CD4-positive, alpha-beta T cell treated with Interleukin-2 at 100 ng/mL for 4 hours (primary cell): ENCODE measurements at regions not wholly inside any gene's neighbourhood (a gene's known extent, or its start where the extent isn't known, plus 50 kb on each side); places are given as distances from the start of the nearest gene placed in this dataset.

Source experiments
- DNase-seq: peaks from one replicate; pipeline ENCODE4 v3.0.0-alpha.2; 2020; ENCODE audit warnings: low spot score

- no peak for DNase-seq
Observed at GRCh38 chr3:13208706-13209633, 135.7 kb upstream of the IQSEC1 start.

GRCh38 chr3:13207975-13208705, 134.9 kb upstream of the IQSEC1 start:
- DNase-seq = no peak

DNA sequence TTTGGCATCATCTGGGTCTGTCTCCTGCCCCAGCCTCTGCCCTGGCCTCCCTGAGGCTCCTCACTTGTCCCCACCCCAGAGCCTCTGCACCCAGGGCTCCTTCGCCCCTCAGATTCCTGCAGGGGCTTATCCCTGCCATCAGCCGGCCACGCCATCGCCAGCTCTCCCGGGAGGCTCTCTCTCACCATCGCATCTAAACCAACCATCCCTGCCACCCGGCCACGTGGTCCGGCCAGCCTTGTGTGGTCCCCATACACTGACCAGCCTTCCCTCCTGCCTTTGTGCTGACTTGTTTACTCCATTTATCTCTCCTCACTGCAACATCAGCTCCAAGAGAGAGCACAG, 134.3 kb upstream of the IQSEC1 start:
- DNase-seq = no peak

DNA sequence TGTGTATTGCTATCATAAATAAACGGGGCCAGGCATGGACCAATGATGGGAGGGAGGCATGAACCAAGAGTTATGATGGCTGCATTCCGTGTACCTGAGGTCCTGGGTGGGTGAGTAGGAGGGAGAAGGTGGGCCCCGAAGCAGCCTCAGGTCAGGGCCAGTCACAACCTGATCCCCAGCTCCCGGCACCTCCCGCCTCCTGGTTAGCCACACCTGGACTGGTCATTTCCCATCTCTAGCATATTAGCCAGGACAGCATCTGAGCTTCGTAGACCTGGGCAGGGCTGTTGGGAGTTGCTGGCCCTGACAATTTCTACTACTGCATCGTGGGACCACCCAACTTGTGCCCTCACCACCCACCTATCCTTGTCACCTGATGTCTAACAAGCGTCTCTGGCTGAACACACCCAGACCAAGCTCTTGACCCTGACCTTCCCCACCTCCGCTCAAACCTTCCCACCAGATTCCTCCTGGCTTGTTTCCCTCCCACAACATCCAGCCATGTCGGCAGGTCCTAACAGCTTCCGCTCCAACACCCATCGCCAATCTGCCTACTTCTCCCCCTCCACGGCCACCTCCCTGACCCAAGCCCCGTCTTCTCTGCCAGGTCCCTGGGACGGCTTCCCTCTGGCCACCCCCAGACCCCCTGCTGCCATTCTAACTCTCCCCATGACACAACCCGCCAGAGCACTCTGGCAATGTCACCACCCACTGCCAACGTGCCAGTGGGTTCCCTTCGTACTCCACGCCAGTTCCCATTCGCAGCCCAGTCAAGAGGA, 133.8 kb upstream of the IQSEC1 start:
- DNase-seq = no peak

DNA sequence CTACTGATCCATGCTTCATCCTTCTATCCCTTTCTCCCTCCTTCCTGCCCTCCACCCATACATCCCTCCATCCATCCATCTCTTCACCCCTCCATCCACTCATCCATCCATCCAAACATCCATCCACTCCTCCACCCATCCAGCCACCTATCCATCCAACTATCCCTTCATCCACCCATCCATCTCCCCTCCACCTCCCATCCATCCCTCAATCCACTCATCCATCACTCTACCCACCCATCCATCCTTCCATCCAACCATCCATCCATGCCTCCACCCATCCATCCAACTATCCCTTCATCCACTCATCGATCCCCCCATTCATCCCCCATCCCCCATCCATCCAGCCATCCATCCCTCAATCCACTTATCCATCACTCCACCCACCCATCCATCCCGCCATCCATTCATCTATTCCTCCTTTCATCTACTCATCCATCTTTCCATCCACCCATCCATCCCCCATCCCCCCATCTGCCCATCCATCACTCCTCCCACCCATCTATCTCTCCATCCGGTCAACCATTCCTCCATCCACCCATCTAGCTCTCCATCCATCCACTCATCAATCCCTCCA, 132.4 kb upstream of the IQSEC1 start:
- no peak for DNase-seq

- DNase-seq = no peak
Observed at GRCh38 chr3:13204177-13204581, 130.9 kb upstream of the IQSEC1 start.

DNA sequence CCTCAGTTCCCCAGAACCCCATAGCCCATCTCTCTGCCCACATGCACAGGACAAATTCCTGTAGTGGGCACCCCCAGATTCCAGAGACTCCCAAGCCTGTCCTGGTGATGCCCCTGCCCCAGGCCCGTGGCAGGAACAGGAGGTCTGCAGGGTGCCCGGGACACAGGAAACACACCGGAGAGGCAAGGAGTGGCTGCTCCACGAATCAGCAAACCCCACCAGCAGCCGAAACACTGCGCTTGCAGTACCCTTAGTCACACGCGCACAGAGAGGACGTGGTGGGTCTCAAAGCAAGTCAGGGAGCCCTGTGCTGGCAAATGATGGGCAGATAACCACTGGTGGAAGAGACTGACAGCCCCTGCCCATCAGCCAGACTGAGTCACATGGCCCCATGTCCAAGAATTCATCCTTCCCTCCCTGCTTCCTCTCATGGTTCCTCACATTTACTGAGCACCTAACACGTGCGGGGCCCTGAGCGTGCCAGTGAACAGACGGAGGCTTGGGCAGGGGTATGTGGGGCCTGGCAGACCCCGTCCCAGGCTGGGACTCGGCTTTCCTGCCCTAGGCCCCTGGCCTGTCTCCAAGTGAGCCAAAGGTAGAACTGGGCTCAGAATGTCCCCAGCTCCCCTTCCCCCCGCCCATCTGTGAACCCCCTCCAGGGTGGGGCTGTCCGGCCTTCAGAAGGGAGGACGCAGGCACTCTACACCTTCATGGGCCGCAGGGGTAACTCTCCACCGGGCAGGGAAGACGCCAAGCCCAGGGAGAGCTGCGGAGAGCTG, 130.4 kb upstream of the IQSEC1 start:
- no peak for DNase-seq

GRCh38 chr3:13202744-13203397, 129.6 kb upstream of the IQSEC1 start:
- no peak for DNase-seq

DNA sequence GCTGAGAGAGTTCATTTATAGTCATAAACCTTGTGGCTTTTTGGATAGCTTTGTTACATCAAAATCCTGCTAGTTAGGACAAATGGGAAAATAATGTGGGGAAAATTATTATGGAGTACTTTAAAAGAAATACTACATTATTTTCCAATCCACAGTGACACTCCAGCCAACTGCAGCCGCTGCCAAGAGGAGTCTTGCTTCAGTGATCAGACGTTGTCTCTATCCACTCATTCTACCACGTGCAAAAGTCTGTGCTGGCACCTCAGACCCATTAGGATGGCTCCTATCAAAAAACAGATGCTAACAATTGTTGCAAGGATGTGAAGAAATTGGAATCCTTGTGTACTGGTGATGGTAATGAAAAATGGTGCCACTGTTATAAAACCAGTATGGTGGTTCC, 128.6 kb upstream of the IQSEC1 start:
- DNase-seq = no peak

- no peak for DNase-seq
Observed at GRCh38 chr3:13200946-13201345, 127.7 kb upstream of the IQSEC1 start.

GRCh38 chr3:13200465-13200864, 127.2 kb upstream of the IQSEC1 start:
- no peak for DNase-seq

- DNase-seq = no peak
Observed at GRCh38 chr3:13199899-13200451, 126.7 kb upstream of the IQSEC1 start.

DNA sequence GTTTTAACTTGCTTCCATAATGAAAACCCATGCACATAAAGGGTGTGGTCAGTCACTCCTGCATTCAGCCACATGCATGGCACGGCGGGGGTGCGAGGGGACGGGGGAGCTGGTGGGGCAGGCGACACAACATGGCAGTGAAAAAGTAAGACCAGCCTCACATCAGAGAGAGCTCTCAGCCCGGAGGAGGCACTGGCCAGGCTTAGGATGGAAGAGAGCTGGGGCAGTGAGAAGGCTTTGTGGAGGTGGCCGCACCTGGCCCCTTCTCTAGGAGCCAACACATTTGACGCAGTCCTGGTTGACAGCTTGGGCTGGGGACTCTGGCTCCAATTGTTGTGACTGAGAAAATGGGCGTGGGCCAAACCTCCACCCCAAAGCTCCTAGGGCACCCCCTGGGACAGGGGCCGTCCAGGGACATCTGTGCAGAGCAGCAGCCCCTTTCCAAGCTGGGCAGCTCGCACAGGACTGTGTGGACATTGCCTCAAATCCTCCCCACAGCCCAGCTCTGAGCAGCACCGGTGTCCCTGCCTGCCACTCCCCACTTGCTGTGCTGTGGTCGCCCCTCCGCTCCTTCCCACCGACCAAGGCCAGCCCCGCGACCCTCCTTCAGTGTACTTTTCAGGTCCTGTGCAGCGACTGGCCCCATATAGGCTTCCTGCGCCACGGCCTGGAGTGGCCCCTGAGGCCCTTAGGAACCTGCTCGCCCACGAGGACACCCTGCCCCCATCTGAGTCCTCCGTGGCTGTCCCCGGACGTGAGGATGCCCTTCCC, 126.0 kb upstream of the IQSEC1 start:
- no peak for DNase-seq

- no peak for DNase-seq
Observed at GRCh38 chr3:13198264-13198879, 125.1 kb upstream of the IQSEC1 start.

GRCh38 chr3:13197795-13198194, 124.6 kb upstream of the IQSEC1 start:
- no peak for DNase-seq

DNA sequence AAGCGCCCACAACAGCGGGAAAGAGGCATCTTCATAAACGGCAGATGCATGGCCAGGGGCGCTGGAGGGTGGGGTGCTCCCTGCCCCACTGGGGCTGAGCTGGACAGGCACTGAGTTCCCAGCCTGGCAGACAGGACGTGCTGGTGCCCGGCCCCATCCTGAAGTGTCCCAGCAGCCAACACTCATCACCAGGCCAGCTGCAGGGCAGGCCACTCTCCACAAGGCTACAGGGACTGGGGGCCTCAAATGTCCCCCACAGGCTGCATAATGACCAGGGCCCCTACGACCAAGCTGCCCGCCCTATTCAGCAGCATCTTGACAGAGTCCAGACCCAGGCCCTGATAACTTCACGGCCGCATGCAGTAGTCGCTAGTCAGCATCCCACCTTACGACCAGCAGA, 124.1 kb upstream of the IQSEC1 start:
- DNase-seq = no peak

DNA sequence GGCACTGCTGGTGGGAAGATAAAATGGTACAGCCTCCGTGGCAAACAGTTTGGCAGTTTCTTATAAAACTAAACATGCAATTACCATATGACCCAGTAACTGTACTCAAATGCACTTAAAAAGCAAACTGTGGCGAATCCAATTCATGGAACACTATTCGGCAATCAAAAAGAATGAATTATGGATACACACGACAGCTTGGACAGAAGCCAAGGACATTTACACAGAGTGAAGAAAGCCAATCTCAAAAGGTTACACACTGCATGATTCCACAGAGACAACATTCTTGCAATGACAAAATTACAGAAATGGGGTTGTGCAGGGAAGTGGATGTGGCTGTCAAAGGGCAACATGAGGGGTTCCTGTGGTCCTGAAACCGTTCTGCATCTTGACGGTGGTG, 122.1 kb upstream of the IQSEC1 start:
- no peak for DNase-seq

GRCh38 chr3:13194285-13195209, 121.3 kb upstream of the IQSEC1 start:
- DNase-seq = no peak
